Kidney (tissue), 13 donors: ENCODE measurements at regions not wholly inside any gene's neighbourhood (a gene's known extent, or its start where the extent isn't known, plus 50 kb on each side); places are given as distances from the start of the nearest gene placed in this dataset.
"Not testable (repeated sequence)": the region's sequence is repeated elsewhere in the genome, so short reads cannot be mapped to it uniquely, and the experiment has no call there.

Source experiments
- DNase-seq, 5 donors: peaks; one replicate each; pipeline ENCODE4 v3.0.0-alpha.2; 2013 to 2020
- FAIRE-seq: peaks from 2 replicates; lab custom pipeline; 2012; peaks lifted over from hg19 to GRCh38; lab: Jason Lieb, UNC
- H3K27ac ChIP-seq, 2 donors: one replicate each; pipeline ENCODE4 v1.7.0; 2013; ENCODE audit warnings: low read depth in 2 of 2, low read length in 2 of 2, inconsistent platforms in 1 of 2
- H3K27me3 ChIP-seq: one replicate; pipeline ENCODE4 v1.7.1; 2013; ENCODE audit warnings: low read length, inconsistent platforms; ENCODE audit not compliant: control insufficient read depth, insufficient read depth
- H3K36me3 ChIP-seq, 3 donors: one replicate each; pipeline versions ENCODE4 v1.7.0 to v1.7.1; 2013; ENCODE audit warnings: low read length in 3 of 3, control low read depth in 1 of 3, inconsistent platforms in 1 of 3; ENCODE audit not compliant: insufficient read depth in 3 of 3, control insufficient read depth in 2 of 3
- H3K4me1 ChIP-seq, 3 donors: one replicate each; pipeline versions ENCODE4 v1.7.0 to v1.7.1; 2013; ENCODE audit warnings: low read length in 3 of 3, inconsistent platforms in 1 of 3, low read depth in 1 of 3; ENCODE audit not compliant: control insufficient read depth in 2 of 3, insufficient read depth in 2 of 3
- H3K4me3 ChIP-seq, 3 donors: one replicate each; pipeline versions ENCODE4 v1.7.0 to v1.8.1; 2013; ENCODE audit warnings: low read length in 3 of 3, control low read depth in 1 of 3, inconsistent platforms in 1 of 3
- H3K9ac ChIP-seq, 3 donors: one replicate each; pipeline versions ENCODE4 v1.7.0 to v1.7.1; 2013; ENCODE audit warnings: low read length in 3 of 3, control low read depth in 1 of 3, inconsistent platforms in 1 of 3
- H3K9me3 ChIP-seq, 3 donors: one replicate each; pipeline versions ENCODE4 v1.7.0 to v1.7.1; 2013; ENCODE audit warnings: low read length in 3 of 3, control low read depth in 1 of 3, inconsistent platforms in 1 of 3; ENCODE audit not compliant: control insufficient read depth in 2 of 3, insufficient read depth in 1 of 3
- CTCF ChIP-seq: IDR thresholded peaks from 3 replicates; pipeline ENCODE4 v1.5.1; 2012; ENCODE audit warnings: mild to moderate bottlenecking, moderate library complexity, borderline replicate concordance; ENCODE audit not compliant: insufficient read depth; ENCODE audit errors: extremely low read depth
- intact Hi-C: fragments of 100-400 bp; cut with DNase I; formaldehyde crosslinking; loops from one replicate; pipeline ENCODE4 v1.11.1; 2022
- donor health status: control.
- donor health status: control.
- donor health status: control.
- donor health status: control.
- donor health status: control.
- donor health status: DM: yes; HTN: yes; CAD: no.
- donor health status: Normal renal cell carcinoma (clear cell type).

GRCh38 chr11:96744697-96745096, 354.9 kb downstream of the JRKL start:
- no peak for FAIRE-seq

GRCh38 chr11:96748639-96749370, 359.0 kb downstream of the JRKL start:
- H3K4me3 ChIP-seq: no peak overlapping the region
- no peaks in the 10 kb centered on the region for H3K27me3 ChIP-seq
- no peaks in the 10 kb centered on the region for H3K9me3 ChIP-seq
- H3K36me3 ChIP-seq: no peaks in the 10 kb centered on the region
- no peak overlapping the region for H3K27ac ChIP-seq
- DNase-seq (no peak), FAIRE-seq (no peak)
- TF ChIP-seq CTCF: no peak
- no peak overlapping the region for H3K9ac ChIP-seq
- intact Hi-C loops: no loop called here
- no peaks in the 10 kb centered on the region for H3K4me1 ChIP-seq

More at GRCh38 chr11:96744697-96745096, 354.9 kb downstream of the JRKL start:
- intact Hi-C loops: no loop called here
- TF ChIP-seq CTCF: no peak
- no peaks in the 10 kb centered on the region for H3K36me3 ChIP-seq
- DNase-seq: no peak
- H3K27ac ChIP-seq: no peak overlapping the region
- H3K27me3 ChIP-seq: no peaks in the 10 kb centered on the region
- H3K9ac ChIP-seq: no peak overlapping the region
- no peaks in the 10 kb centered on the region for H3K4me1 ChIP-seq
- H3K9me3 ChIP-seq: no peaks in the 10 kb centered on the region
- H3K4me3 ChIP-seq: no peak overlapping the region

DNA sequence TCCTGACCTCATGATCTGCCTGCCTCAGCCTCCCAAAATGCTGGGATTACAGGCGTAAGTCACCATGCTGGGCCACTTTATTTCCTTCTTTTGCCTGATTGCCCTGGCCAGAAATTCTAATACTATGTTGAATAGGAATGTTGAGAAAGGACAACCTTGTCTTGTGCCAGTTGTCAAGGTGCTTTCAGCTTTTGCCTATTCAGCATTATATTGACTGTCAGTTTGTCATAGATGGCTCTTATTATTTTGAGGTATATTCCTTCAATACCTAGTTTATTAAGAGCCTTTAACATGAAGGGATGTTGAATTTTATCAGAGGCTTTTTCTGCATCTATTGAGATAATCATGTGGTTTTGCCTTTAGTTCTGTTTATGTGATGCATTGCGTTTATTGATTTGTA, 362.0 kb downstream of the JRKL start:
- DNase-seq, H3K9ac ChIP-seq, FAIRE-seq, H3K4me1 ChIP-seq, intact Hi-C loops, H3K27me3 ChIP-seq, H3K36me3 ChIP-seq, H3K4me3 ChIP-seq, H3K9me3 ChIP-seq, H3K27ac ChIP-seq: not testable (repeated sequence)

DNA sequence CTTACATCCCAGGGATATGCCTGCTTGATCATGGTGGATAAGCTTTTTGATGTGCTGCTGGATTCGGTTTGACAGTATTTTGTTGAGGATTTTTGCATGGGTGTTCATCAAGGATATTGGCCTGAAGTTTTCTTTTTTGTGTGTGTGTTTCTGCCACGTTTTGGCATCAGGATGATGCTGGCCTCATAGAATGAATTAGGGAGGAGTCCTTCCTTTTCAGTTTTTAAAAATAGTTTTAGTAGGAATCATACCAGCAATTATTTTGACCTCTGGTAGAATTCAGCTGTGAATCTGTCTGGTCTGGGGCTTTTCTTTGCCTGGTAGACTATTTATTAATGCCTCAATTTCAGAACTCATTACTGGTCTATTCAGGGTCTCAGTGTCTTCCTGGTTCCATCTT, 362.4 kb downstream of the JRKL start:
- Histone ChIP-seq H3K9me3 (no peaks in the 10 kb centered on the region), H3K27me3 (no peaks in the 10 kb centered on the region), H3K27ac (no peak overlapping the region), H3K36me3 (no peaks in the 10 kb centered on the region), H3K4me1 (no peaks in the 10 kb centered on the region), H3K4me3 (no peak overlapping the region), H3K9ac (no peak overlapping the region)
- intact Hi-C loops: no loop called here
- DNase-seq (no peak), FAIRE-seq (no peak)
- no peak for TF ChIP-seq CTCF
